ENCODE measurements at regions not wholly inside any gene's neighbourhood (a gene's known extent, or its start where the extent isn't known, plus 50 kb on each side); places are given as distances from the start of the nearest gene placed in this dataset.
"Not testable (repeated sequence)": the region's sequence is repeated elsewhere in the genome, so short reads cannot be mapped to it uniquely, and the experiment has no call there.

- TF ChIP-seq CTCF, POLR2AphosphoS5, POLR2A (IDR thresholded peaks at IDR 0.05): not testable (repeated sequence)
These were observed 360.2 kb downstream of the PID1 start for GRCh38 chr2:228910872-228911271.
